Adrenal gland (tissue), 9 donors: ENCODE measurements at regions not wholly inside any gene's neighbourhood (a gene's known extent, or its start where the extent isn't known, plus 50 kb on each side); places are given as distances from the start of the nearest gene placed in this dataset.

ENCODE experiments used
- DNase-seq, 7 donors: peaks; one replicate each; pipeline ENCODE4 v3.0.0-alpha.2; 2019 to 2020
- H3K27ac ChIP-seq, 5 donors: fragments of 200-600 bp; sonication (generic) in 4 of 5; 1 replicate in 3 of 5; 2 replicates in 2 of 5; pipeline versions ENCODE4 v1.5.1 to v1.8.0; 2016 to 2020; ENCODE audit warnings: mild to moderate bottlenecking in 1 of 5
- H3K27me3 ChIP-seq: fragments of 200-600 bp; 2 replicates; pipeline ENCODE4 v1.8.0; 2021
- H3K36me3 ChIP-seq, 2 donors: fragments of 200-600 bp; replicated peaks in 1 of 2; 1 replicate in 1 of 2; 2 replicates in 1 of 2; pipeline versions ENCODE4 v1.5.1 to v1.8.0; 2018 to 2022
- H3K4me1 ChIP-seq, 2 donors: fragments of 200-600 bp; replicated peaks in 1 of 2; 1 replicate in 1 of 2; 2 replicates in 1 of 2; pipeline versions ENCODE4 v1.5.1 to v1.8.0; 2018 to 2021
- H3K4me3 ChIP-seq, 4 donors: fragments of 200-600 bp; sonication (generic) in 3 of 4; one replicate each; pipeline ENCODE4 v1.5.1; 2016 to 2018
- H3K9me3 ChIP-seq, 3 donors: fragments of 200-600 bp; sonication (generic) in 1 of 3; replicated peaks in 1 of 3; 1 replicate in 2 of 3; 2 replicates in 1 of 3; pipeline versions ENCODE4 v1.5.1 to v1.8.0; 2016 to 2021
- POLR2A ChIP-seq, 2 donors: fragments of 450-650 bp; IDR thresholded peaks; one replicate each; pipeline ENCODE4 v1.6.1; 2017; ENCODE audit warnings: antibody characterized with exemption in 2 of 2, mild to moderate bottlenecking in 2 of 2, moderate library complexity in 1 of 2
- whole genome bisulfite sequencing, 4 donors: extraction: QIAGEN DNeasy Blood & Tissue Kit in 2 of 4; methylation state at CpG; one replicate each; pipeline versions ENCODE4 v1.1.5 to v1.1.7; 2013 to 2017; 5-methylcytosine and 5-hydroxymethylcytosine counted together
- intact Hi-C, 2 donors: fragments of 100-400 bp; cut with DNase I; formaldehyde crosslinking; loops; one replicate each; pipeline versions ENCODE4 v1.14.1 to v1.15.0; 2022 to 2023
- TF ChIP-seq, protein P1 (sequence below), 6 experiments: fragments of 450-650 bp in 4 of 6; fragments of 200-600 bp in 2 of 6; sonication (generic) in 1 of 6; IDR thresholded peaks; 1 replicate in 5 of 6; 2 replicates in 1 of 6; pipeline versions ENCODE4 v1.5.1 to v1.8.0; 2016 to 2021; ENCODE audit warnings: antibody characterized with exemption in 6 of 6, mild to moderate bottlenecking in 2 of 6, moderate library complexity in 1 of 6
- donor health status: healthy with polysubstance abuse.
- donor health status: Bipolar disorder and iron deficiency.
- donor health status: DM: yes; HTN: yes; CAD: no.
- donor health status: DM: no; HTN: no; CAD: no.
- donor health status: DM: no; HTN: no; CAD: no.

DNA sequence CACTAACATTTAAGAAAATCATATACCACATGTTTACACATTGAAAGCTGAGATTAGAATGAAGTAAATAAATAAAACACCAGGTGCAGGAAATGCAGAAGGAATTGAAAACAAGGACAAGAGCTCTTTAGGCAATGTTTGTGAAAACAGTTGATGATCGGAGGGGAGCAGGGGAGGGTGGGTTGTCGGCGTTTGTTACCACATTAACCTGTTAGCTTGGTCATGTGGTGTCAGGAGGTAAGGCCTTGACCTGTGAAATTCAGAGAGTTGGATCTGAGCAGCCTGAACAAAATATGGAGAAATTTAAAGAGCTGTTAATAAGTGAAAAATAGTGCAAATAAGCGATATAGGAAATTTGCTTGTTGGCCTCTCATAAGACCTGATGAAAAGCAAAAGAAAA lies 759.9 kb downstream of the PDHA2 start:
- no peak overlapping the region for H3K4me3 ChIP-seq
- no peak for TF ChIP-seq POLR2A (IDR thresholded peaks at IDR 0.05)
- TF ChIP-seq, protein P1, sequence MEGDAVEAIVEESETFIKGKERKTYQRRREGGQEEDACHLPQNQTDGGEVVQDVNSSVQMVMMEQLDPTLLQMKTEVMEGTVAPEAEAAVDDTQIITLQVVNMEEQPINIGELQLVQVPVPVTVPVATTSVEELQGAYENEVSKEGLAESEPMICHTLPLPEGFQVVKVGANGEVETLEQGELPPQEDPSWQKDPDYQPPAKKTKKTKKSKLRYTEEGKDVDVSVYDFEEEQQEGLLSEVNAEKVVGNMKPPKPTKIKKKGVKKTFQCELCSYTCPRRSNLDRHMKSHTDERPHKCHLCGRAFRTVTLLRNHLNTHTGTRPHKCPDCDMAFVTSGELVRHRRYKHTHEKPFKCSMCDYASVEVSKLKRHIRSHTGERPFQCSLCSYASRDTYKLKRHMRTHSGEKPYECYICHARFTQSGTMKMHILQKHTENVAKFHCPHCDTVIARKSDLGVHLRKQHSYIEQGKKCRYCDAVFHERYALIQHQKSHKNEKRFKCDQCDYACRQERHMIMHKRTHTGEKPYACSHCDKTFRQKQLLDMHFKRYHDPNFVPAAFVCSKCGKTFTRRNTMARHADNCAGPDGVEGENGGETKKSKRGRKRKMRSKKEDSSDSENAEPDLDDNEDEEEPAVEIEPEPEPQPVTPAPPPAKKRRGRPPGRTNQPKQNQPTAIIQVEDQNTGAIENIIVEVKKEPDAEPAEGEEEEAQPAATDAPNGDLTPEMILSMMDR (IDR thresholded peaks at IDR 0.05), result no peak
- H3K4me1 ChIP-seq, result no peaks in the 10 kb centered on the region
- no peak overlapping the region for H3K27ac ChIP-seq
- no peak for DNase-seq
- intact Hi-C loops, result no loop called here
- 83 to 94% (median 87%) methylated on average over 4 of the region's 4 CpGs for WGBS, 4 donors
- no peaks in the 10 kb centered on the region for H3K27me3 ChIP-seq
- no peaks in the 10 kb centered on the region for H3K36me3 ChIP-seq
- no peaks in the 10 kb centered on the region for H3K9me3 ChIP-seq

DNA sequence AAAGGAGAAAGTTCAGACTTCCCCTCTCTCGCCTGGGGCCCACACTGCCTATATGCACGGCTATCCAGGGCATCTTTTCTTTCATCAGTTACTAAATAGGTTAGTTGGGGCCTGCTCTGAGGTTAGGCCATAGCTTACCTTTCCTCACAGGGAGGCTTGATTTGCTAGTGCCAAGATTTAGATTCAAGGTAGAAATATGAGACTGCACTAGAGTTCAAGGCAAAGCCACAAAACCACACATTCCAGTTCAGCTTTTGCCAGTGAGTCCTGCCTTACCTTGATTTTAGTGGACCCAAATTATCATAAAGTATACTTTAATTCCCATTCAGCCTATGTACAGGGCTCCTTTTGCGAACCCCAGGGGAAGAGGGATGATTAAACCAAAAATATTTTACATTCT lies 762.8 kb downstream of the PDHA2 start:
- H3K4me3 ChIP-seq, result no peak overlapping the region
- intact Hi-C loops, result no loop called here
- no peaks in the 10 kb centered on the region for H3K36me3 ChIP-seq
- no peaks in the 10 kb centered on the region for H3K27me3 ChIP-seq
- 56 to 96% (median 75%) methylated on average over 3 of the region's 3 CpGs for WGBS, 4 donors
- TF ChIP-seq, protein P1 (IDR thresholded peaks at IDR 0.05), result no peak
- no peak for TF ChIP-seq POLR2A (IDR thresholded peaks at IDR 0.05)
- no peaks in the 10 kb centered on the region for H3K9me3 ChIP-seq
- H3K27ac ChIP-seq, result no peak overlapping the region
- no peak for DNase-seq
- no peaks in the 10 kb centered on the region for H3K4me1 ChIP-seq

DNA sequence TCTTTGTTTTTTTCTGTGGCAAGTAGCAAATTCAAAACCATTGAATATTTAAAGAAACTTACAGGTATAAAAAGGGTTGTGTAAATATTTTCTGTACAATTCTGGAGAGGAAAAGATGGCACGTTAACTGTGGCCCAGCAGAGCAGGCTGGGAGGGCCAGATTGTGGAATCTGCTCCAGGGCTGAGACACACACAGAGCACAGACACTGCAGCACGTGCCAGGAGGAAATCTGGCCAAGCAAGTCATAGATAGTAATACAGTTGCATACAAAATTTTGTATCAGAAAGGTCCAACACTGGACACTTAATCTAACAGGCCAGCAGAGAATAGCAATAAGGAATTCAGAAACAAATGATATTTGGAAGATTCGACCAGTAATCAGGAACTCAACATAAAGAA lies 763.7 kb downstream of the PDHA2 start:
- intact Hi-C loops, result no loop called here
- Histone ChIP-seq H3K4me1 (no peaks in the 10 kb centered on the region), H3K4me3 (no peak overlapping the region), H3K27me3 (no peaks in the 10 kb centered on the region), H3K36me3 (no peaks in the 10 kb centered on the region), H3K9me3 (no peaks in the 10 kb centered on the region), H3K27ac (no peak overlapping the region)
- no peak for DNase-seq
- WGBS, 4 donors, result 50 to 60% (median 56%) methylated on average over 3 of the region's 3 CpGs
- TF ChIP-seq POLR2A (IDR thresholded peaks at IDR 0.05), result no peak
- TF ChIP-seq, protein P1 (IDR thresholded peaks at IDR 0.05), result no peak

DNA sequence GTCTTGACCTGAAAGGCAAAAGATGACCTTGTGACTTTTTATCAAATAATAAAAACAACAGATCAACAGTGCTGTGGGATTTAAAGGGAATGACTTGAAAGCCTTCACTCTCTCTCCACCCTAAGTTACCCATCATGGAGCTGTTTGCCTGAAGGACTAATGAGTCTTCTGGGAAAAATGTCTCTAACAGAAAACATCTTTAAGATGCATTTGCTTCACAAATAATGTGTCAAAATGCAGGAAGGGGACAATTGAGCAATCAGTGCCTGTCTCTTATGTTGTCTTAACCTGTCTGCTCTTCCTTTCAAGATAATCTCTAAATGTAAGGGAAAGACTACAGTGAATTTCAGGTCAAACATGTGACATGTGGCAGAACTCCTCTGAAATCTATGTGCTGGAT lies 766.6 kb downstream of the PDHA2 start:
- no peak for DNase-seq
- H3K9me3 ChIP-seq, result no peaks in the 10 kb centered on the region
- intact Hi-C loops, result no loop called here
- no peaks in the 10 kb centered on the region for H3K4me1 ChIP-seq
- no peak overlapping the region for H3K27ac ChIP-seq
- H3K4me3 ChIP-seq, result no peak overlapping the region
- TF ChIP-seq, protein P1 (IDR thresholded peaks at IDR 0.05), result no peak
- no peak for TF ChIP-seq POLR2A (IDR thresholded peaks at IDR 0.05)
- no peaks in the 10 kb centered on the region for H3K36me3 ChIP-seq
- no peaks in the 10 kb centered on the region for H3K27me3 ChIP-seq
